ENCODE measurements at regions not wholly inside any gene's neighbourhood (a gene's known extent, or its start where the extent isn't known, plus 50 kb on each side); places are given as distances from the start of the nearest gene placed in this dataset.

- no peak overlapping the region for H3K27ac ChIP-seq
- H3K4me1 ChIP-seq (ENCODE audit: low read depth) = peaks cover 16% of the 10 kb centered on the region
- no peaks in the 10 kb centered on the region for H3K27me3 ChIP-seq
- H3K9me3 ChIP-seq (ENCODE audit: low read depth) = no peaks in the 10 kb centered on the region
- H3K4me3 ChIP-seq = no peak overlapping the region
- TF ChIP-seq CTCF (IDR thresholded peaks at IDR 0.05; ENCODE audit: low read depth, low read length) = no peak
- DNase-seq (ENCODE audit: low read depth in 1 of 2, low spot score in 1 of 2) = no peak
- no peaks in the 10 kb centered on the region for H3K36me3 ChIP-seq
Observed at GRCh38 chr2:80722803-80723202, 418.3 kb upstream of the LRRTM1 start.

GRCh38 chr2:80719607-80720006 is 415.1 kb upstream of the LRRTM1 start:
- peaks cover 16% of the 10 kb centered on the region for H3K4me1 ChIP-seq (ENCODE audit: low read depth)
- TF ChIP-seq CTCF (IDR thresholded peaks at IDR 0.05; ENCODE audit: low read depth, low read length) = no peak
- no peaks in the 10 kb centered on the region for H3K27me3 ChIP-seq

GRCh38 chr2:80715433-80715832 is 410.9 kb upstream of the LRRTM1 start:
- TF ChIP-seq CTCF (IDR thresholded peaks at IDR 0.05; ENCODE audit: low read depth, low read length) = no peak
- Histone ChIP-seq H3K27ac (no peak overlapping the region), H3K4me1 (ENCODE audit: low read depth) (no peaks in the 10 kb centered on the region), H3K4me3 (no peak overlapping the region), H3K36me3 (no peaks in the 10 kb centered on the region), H3K27me3 (no peaks in the 10 kb centered on the region), H3K9me3 (ENCODE audit: low read depth) (no peaks in the 10 kb centered on the region)
- DNase-seq (ENCODE audit: low read depth in 1 of 2, low spot score in 1 of 2) = no peak

More at GRCh38 chr2:80719607-80720006, 415.1 kb upstream of the LRRTM1 start:
- H3K27ac ChIP-seq = no peak overlapping the region
- H3K9me3 ChIP-seq (ENCODE audit: low read depth) = no peaks in the 10 kb centered on the region
- no peaks in the 10 kb centered on the region for H3K36me3 ChIP-seq
- no peak overlapping the region for H3K4me3 ChIP-seq
- DNase-seq (ENCODE audit: low read depth in 1 of 2, low spot score in 1 of 2) = no peak

- no peaks in the 10 kb centered on the region for H3K27me3 ChIP-seq
- H3K4me1 ChIP-seq (ENCODE audit: low read depth) = no peaks in the 10 kb centered on the region
- DNase-seq (ENCODE audit: low read depth in 1 of 2, low spot score in 1 of 2) = no peak
- no peaks in the 10 kb centered on the region for H3K9me3 ChIP-seq (ENCODE audit: low read depth)
- no peaks in the 10 kb centered on the region for H3K36me3 ChIP-seq
- no peak overlapping the region for H3K27ac ChIP-seq
- no peak for TF ChIP-seq CTCF (IDR thresholded peaks at IDR 0.05; ENCODE audit: low read depth, low read length)
- H3K4me3 ChIP-seq = no peak overlapping the region
Observed at GRCh38 chr2:80711915-80712314, 407.4 kb upstream of the LRRTM1 start.

GRCh38 chr2:80706951-80707350 is 402.4 kb upstream of the LRRTM1 start:
- no peak overlapping the region for H3K4me3 ChIP-seq
- DNase-seq (ENCODE audit: low read depth in 1 of 2, low spot score in 1 of 2) = no peak
- H3K27me3 ChIP-seq = no peaks in the 10 kb centered on the region
- TF ChIP-seq CTCF (IDR thresholded peaks at IDR 0.05; ENCODE audit: low read depth, low read length) = no peak
- no peaks in the 10 kb centered on the region for H3K4me1 ChIP-seq (ENCODE audit: low read depth)
- no peaks in the 10 kb centered on the region for H3K9me3 ChIP-seq (ENCODE audit: low read depth)
- H3K27ac ChIP-seq = no peak overlapping the region
- H3K36me3 ChIP-seq = no peaks in the 10 kb centered on the region

GRCh38 chr2:80706541-80706940 is 402.0 kb upstream of the LRRTM1 start:
- Histone ChIP-seq H3K27me3 (no peaks in the 10 kb centered on the region), H3K27ac (no peak overlapping the region), H3K4me1 (ENCODE audit: low read depth) (no peaks in the 10 kb centered on the region), H3K4me3 (no peak overlapping the region), H3K9me3 (ENCODE audit: low read depth) (no peaks in the 10 kb centered on the region), H3K36me3 (no peaks in the 10 kb centered on the region)
- DNase-seq (ENCODE audit: low read depth in 1 of 2, low spot score in 1 of 2) = no peak
- TF ChIP-seq CTCF (IDR thresholded peaks at IDR 0.05; ENCODE audit: low read depth, low read length) = no peak

Data from cardiac muscle cell (in vitro differentiated cells and primary cell).